ENCODE measurements at regions not wholly inside any gene's neighbourhood (a gene's known extent, or its start where the extent isn't known, plus 50 kb on each side); places are given as distances from the start of the nearest gene placed in this dataset.
"Not testable (repeated sequence)": the region's sequence is repeated elsewhere in the genome, so short reads cannot be mapped to it uniquely, and the experiment has no call there.

- DNase-seq: not testable (repeated sequence)
Observed at GRCh38 chr16:29271721-29272675, 134.5 kb downstream of the NPIPB11 start.

- not testable (repeated sequence) for DNase-seq
Observed at GRCh38 chr16:29270923-29271322, 135.6 kb downstream of the NPIPB11 start.

- DNase-seq: not testable (repeated sequence)
Observed at GRCh38 chr16:29270033-29270432, 136.5 kb downstream of the NPIPB11 start.

GRCh38 chr16:29269192-29269811, 137.2 kb downstream of the NPIPB11 start:
- DNase-seq: not testable (repeated sequence)

GRCh38 chr16:29268785-29269191, 137.7 kb downstream of the NPIPB11 start:
- not testable (repeated sequence) for DNase-seq

- DNase-seq: not testable (repeated sequence)
Observed at GRCh38 chr16:29268348-29268747, 138.2 kb downstream of the NPIPB11 start.

GRCh38 chr16:29267891-29268290, 138.6 kb downstream of the NPIPB11 start:
- DNase-seq: not testable (repeated sequence)

GRCh38 chr16:29267055-29267619, 139.4 kb downstream of the NPIPB11 start:
- not testable (repeated sequence) for DNase-seq

GRCh38 chr16:29266612-29267011, 139.9 kb downstream of the NPIPB11 start:
- DNase-seq: not testable (repeated sequence)

- not testable (repeated sequence) for DNase-seq
Observed at GRCh38 chr16:29265255-29265853, 141.2 kb downstream of the NPIPB11 start.

- DNase-seq: not testable (repeated sequence)
Observed at GRCh38 chr16:29264080-29264837, 142.3 kb downstream of the NPIPB11 start.

GRCh38 chr16:29262725-29263124, 143.8 kb downstream of the NPIPB11 start:
- DNase-seq: not testable (repeated sequence)

- DNase-seq: not testable (repeated sequence)
Observed at GRCh38 chr16:29261427-29262248, 144.9 kb downstream of the NPIPB11 start.

GRCh38 chr16:29260683-29261426, 145.7 kb downstream of the NPIPB11 start:
- DNase-seq: not testable (repeated sequence)

- not testable (repeated sequence) for DNase-seq
Observed at GRCh38 chr16:29259635-29260457, 146.7 kb downstream of the NPIPB11 start.

- not testable (repeated sequence) for DNase-seq
Observed at GRCh38 chr16:29258946-29259634, 147.4 kb downstream of the NPIPB11 start.

- not testable (repeated sequence) for DNase-seq
Observed at GRCh38 chr16:29257419-29258336, 148.8 kb downstream of the NPIPB11 start.

- no peak for DNase-seq
Observed at GRCh38 chr16:29256501-29256981, 150.0 kb downstream of the NPIPB11 start.

Data from activated CD4-positive, alpha-beta T cell treated with anti-CD3 and anti-CD28 coated beads, Interleukin-2, amount 50 U/mL, for 4 hours (primary cell).